Embryonic facial prominence (tissue), 1 donor: ENCODE measurements at regions not wholly inside any gene's neighbourhood (a gene's known extent, or its start where the extent isn't known, plus 50 kb on each side); places are given as distances from the start of the nearest gene placed in this dataset.
A peak's percentile ranks its signal among the peaks of the same experiment; 100 is the strongest.
"Not testable (repeated sequence)": the region's sequence is repeated elsewhere in the genome, so short reads cannot be mapped to it uniquely, and the experiment has no call there.

Experiments used
- DNase-seq: peaks from one replicate; pipeline ENCODE4 v3.0.0-alpha.2; 2016; ENCODE audit errors: extremely low spot score

- DNase-seq = no peak
These were observed 104.1 kb upstream of the TMPRSS2 start for GRCh38 chr21:41611966-41612606.

- no peak for DNase-seq
These were observed 103.5 kb upstream of the TMPRSS2 start for GRCh38 chr21:41611441-41611840.

- not testable (repeated sequence) for DNase-seq
These were observed 102.8 kb upstream of the TMPRSS2 start for GRCh38 chr21:41610840-41611115.

GRCh38 chr21:41610042-41610839 is 102.3 kb upstream of the TMPRSS2 start:
- DNase-seq = no peak

- no peak for DNase-seq
These were observed 98.7 kb upstream of the TMPRSS2 start for GRCh38 chr21:41606706-41607105.

- DNase-seq = no peak
These were observed 98.0 kb upstream of the TMPRSS2 start for GRCh38 chr21:41605934-41606285.

DNA sequence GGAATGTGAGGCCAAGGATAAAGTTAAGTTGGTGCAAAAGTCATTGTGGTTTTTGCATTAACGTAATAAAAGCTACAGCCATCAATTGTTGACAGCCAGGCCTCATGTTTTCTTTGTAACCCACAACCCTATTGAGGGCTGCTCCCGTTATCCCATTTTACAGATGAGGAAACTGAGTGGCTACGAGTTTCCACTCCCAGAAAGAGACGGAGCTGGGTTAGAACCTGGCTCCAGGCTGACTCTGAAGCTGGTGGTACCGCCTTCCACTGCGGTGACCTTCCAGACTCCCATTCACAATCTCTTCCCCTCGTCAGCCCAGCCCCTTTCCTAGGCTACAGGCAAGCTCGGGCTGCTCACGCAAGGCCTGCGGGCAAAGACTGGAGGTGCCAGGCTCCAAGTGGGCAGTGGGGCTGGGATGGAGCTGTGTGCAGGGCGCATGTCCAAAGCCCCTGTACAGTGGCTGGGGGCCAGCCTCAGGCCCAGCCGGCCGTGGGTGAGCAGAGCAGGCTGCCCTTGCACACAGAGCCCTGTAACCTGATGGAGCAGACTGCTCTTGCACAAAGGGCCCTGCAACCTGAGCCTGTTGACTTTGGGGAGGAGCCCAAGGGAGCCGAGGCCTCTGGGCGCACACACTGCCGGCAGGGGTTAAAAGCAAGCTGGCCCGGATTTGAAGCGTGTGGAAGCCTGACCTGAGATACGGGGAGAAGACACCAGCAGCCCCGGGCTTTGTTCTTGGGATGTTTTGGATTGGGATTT is 97.4 kb upstream of the TMPRSS2 start:
- no peak for DNase-seq

DNA sequence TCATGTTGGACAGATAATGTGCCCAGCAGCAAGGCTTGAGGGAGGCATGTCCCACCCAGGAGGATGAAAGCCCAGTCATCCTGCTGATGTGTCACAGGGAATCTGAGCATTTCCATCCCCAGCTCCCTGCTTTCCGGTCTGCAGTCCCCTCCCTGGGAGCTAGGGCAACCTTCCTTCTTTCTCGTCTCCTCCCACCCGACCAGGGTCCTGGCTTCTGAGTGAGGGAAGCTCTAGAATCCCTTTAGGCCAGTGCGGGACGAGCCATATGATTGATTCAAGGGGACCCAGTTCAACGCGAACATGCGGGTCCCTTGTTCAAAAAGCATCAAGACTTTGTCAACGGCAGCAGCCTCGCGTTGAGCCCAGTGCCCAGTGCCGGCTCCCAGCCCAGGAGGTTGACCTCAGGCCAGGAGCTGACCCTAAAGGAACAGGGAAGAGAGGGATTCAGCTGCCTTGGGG is 96.7 kb upstream of the TMPRSS2 start:
- DNase-seq = no peak

- DNase-seq = no peak
These were observed 95.5 kb upstream of the TMPRSS2 start for GRCh38 chr21:41603476-41603875.

DNA sequence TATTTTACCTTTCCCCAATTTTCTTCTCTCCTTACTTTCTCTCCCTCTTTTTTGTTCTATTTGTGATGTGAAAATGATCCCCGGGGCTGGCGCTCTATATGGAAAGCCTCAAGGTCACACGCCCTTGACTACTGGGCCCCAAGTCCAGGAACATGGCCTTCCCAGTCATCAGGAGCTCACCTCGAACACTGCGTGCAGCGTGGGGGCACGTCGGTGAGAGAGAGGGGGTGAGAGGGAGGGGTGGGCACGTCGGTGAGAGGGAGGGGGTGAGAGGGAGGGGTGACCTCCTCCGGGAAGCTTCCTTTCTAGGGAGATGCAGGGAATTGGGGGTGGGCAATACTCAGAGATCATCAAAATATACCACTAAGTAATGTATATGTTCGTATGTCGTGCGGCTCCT is 94.6 kb upstream of the TMPRSS2 start:
- DNase-seq = no peak

DNA sequence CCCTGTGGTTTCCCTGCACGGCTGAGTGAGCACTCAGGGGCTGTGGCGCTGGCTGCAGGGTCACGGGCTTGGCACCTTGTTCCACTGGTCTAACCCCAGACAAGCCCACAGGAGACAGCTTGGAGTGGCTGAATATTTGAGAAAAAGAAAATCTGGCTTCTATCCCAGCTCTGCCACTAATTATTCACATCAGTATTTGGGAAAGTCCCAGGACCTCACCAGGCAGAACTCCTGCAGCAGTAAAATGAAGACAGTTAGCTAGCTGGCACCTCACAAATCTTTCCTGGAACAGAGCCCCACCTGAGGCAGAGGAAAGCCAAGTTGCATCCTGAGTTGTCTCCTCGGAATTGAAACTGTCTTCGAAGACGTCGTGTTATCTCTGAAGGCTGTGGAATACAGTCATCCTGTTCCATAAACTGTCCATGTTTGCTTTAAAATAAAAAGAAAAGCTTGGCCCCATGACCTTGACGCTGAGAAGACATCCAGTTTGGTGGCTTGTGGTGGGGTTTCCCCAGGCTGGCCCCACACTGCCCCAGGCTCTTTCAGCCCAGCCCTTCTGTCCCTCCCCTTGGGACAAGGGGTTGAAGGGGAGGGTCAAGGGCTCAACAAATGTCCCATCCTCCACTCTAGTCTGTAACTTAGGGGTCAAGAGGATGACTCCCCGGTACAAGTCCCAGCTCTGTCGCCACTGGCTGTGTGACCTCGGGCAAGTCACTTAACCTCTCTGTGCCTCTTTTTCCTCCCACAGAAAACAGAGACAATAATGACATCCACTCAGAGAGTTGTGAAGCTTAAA is 93.8 kb upstream of the TMPRSS2 start:
- DNase-seq = peak; percentile 37

DNA sequence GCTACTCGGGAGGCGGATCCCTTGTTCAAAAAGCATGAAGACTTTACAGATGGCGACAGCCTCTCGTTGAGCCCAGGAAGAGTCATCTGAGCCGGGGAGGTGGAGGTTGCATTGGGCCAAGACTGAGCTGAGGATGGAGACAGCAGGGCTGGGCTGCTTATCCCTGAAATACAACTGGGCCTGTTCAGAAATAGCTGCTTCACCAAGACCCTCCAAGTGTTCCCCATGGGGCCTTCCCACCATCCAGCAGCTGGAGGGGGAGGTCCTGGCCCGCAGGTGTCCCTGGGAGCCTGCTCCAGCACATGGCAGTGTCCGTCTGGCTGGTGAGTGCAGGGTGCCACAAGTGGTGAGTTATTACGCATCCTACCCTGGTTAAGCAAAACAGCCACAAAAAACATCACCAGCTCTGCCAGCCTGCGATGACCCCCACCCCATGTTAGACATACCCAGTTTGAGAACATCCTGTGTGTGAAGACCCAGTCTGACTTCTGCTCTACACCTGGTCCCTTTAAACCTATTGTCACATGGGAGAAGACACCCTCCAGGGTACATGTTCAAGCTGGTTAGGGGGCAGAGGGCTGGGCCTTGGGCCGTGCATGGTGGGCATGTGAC is 93.1 kb upstream of the TMPRSS2 start:
- DNase-seq = no peak

DNA sequence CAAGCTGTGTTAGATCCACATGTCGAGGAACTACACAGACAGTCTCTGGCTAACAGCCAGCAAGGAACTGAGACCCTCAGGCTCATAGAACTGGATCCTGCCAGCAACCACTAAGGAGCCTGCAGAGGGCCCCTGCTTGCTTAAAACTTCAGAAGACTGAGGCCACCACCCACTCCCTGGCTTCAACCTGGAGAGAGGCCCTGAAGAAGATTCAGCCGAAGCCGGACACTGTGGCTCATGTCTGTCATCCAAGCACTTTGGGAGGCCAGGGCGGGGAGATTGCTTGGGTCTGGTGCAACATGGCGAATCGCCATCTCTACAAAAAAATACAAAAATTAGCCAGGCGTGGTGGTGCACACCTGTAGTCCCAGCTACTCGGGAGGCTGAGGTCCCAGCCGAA is 92.6 kb upstream of the TMPRSS2 start:
- no peak for DNase-seq

GRCh38 chr21:41600116-41600515 is 92.2 kb upstream of the TMPRSS2 start:
- DNase-seq = no peak

DNA sequence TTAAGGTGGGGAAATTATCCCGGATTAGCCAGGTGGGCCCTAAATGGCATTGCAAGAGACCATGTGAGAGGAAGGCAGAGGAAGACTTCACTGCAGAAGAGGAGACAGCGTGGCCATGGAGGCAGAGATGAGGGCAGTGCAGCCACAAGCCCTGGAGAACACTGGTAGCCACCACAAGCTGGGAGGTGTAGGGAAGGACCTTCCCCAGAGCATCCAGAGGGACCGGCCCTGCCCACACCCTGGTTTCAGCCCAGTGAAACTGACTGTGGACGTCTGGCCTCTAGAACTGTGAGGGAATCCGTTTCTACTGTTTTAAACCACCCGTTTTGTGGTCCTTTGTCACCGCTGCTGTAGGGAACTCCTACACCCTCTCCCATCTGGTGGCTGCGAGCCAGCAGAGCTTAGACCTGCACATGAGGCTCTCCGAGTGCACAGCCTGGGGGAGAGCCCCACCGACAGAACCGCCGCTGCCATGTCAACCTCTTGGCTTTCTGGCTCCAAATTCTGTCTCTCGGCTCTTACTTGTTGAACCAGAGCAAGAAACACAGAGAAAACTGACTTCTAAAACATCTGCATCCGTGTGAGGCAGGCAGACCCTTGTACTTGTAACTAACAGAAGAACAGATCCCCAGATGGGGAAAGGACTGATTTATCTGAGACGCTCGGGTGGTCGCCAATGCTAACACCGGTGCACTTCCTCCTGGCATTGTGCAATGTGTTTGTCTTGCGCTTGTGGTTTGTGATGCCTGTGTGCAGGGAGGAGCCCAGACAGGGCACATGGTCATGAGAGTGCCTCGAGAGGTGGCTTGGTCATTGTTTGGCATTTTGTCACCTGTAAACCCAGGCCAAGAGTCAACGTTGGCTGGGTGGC is 90.8 kb upstream of the TMPRSS2 start:
- DNase-seq = no peak

DNA sequence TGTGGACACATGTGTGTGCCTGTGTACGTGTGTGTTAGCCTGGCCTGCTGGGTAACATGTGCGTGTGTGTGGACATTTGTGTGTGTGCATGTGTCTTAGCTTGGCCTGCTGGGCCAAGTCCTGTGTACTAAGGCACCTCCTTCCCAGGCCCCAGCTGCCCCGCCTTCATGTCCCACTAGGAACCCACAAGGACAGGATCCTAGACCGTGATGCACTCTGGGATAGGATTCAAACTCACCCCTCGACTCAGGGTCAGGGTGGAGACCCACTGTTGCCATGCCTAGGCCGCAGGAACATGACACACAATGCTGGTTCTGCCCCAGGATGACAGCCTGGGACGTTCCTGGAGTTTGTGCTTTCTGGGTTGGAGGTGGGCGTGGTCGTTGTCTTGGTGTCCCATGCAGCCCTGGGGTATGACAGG is 89.9 kb upstream of the TMPRSS2 start:
- no peak for DNase-seq

DNA sequence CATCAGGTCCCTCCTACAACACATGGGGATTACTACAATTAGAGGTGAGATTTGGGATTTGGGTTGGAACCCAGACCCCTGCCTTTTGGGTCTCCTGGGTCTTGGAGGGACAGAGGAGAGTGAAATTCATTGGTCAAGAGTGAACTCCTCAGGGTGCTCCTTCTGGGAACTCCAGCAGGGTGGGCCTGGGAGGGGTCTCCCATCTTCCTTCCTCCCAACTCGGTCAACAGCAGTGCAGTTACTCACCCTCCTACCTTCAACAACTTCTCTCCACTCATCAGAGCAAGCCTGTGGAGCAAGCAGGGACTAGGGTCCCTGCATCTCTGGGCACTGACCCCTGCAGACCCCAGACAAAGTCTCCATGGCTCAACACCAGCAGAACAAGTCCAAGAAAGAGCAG is 89.3 kb upstream of the TMPRSS2 start:
- DNase-seq = no peak

DNA sequence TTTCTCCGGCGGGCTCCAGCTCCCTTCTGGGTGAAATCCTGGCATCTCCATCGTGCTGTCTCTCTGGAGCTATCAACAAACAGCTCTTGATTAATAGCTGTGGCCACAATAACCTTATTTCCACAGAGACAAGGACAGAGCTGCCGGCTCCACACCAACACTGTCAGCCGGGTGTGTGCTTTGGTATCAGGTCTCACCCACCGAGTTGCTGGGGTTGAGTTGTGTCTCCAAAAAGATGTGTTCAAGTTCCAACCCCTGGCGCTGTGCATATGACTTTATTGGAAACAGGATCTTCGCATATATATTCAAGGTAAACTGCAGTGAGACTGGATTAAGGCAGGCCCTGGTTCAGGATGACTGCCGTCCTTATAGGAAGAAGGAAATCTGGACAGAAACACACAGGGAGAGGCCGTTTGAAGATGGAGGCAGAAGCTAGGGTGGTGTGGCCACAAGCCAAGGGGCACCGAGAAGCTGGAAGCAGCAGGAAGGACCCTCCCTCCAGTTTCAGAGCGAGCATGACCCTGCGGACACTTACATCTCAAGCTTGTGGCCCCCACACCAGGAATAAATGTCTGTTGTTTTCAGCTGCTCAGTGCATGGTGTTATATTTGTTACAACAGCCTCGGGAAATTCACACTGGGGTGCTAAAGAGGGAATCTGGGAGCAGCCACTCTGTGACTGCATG is 88.4 kb upstream of the TMPRSS2 start:
- no peak for DNase-seq

- no peak for DNase-seq
These were observed 86.3 kb upstream of the TMPRSS2 start for GRCh38 chr21:41594268-41594667.

DNA sequence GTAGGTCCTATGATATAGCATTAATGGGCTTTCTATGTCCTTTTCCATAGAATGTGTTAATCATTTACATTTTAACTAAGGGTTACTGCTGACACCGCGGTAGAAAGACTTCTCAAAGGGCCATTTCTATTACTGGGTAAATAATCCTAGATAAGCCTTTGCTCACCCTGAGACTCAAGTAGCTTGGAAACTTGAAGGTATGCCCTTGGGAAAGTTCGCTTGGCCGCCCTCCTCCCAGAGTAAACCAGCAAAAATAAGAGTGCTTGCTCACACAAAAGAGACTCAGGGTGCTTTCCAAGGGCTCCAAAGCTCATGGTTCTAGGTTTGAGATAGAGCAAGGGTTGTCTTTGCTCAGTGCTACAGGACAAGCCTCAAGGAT is 85.8 kb upstream of the TMPRSS2 start:
- DNase-seq = no peak
